ENCODE measurements at regions not wholly inside any gene's neighbourhood (a gene's known extent, or its start where the extent isn't known, plus 50 kb on each side); places are given as distances from the start of the nearest gene placed in this dataset.
"Not testable (repeated sequence)": the region's sequence is repeated elsewhere in the genome, so short reads cannot be mapped to it uniquely, and the experiment has no call there.

GRCh38 chr4:3871881-3872833 is 106.0 kb downstream of the ADRA2C start:
- Histone ChIP-seq H3K27ac (ENCODE audit: low read length) (no peak overlapping the region), H3K27me3 (ENCODE audit: low read depth, low read length) (peaks cover 7% of the 10 kb centered on the region), H3K4me1 (ENCODE audit: control insufficient read depth in 1 of 2, insufficient read depth in 2 of 2, low read length in 2 of 2) (peaks cover 0 to 4% of the 10 kb centered on the region in 2 donors), H3K36me3 (ENCODE audit: control insufficient read depth in 1 of 2, insufficient read depth in 2 of 2, low read length in 2 of 2) (no peaks in the 10 kb centered on the region), H3K4me3 (ENCODE audit: low read depth in 1 of 2, low read length in 2 of 2) (no peak overlapping the region), H3K9me3 (ENCODE audit: control insufficient read depth in 1 of 2, low read length in 2 of 2) (no peaks in the 10 kb centered on the region)

- Histone ChIP-seq H3K36me3 (ENCODE audit: control insufficient read depth in 1 of 2, insufficient read depth in 2 of 2, low read length in 2 of 2) (no peaks in the 10 kb centered on the region), H3K4me1 (ENCODE audit: control insufficient read depth in 1 of 2, insufficient read depth in 2 of 2, low read length in 2 of 2) (peaks cover 0 to 4% of the 10 kb centered on the region in 2 donors), H3K27ac (ENCODE audit: low read length) (no peak overlapping the region), H3K4me3 (ENCODE audit: low read depth in 1 of 2, low read length in 2 of 2) (no peak overlapping the region), H3K27me3 (ENCODE audit: low read depth, low read length) (peaks cover 7% of the 10 kb centered on the region), H3K9me3 (ENCODE audit: control insufficient read depth in 1 of 2, low read length in 2 of 2) (peaks cover 0 to under 1% of the 10 kb centered on the region in 2 donors)
Measured at GRCh38 chr4:3872834-3873313, 106.7 kb downstream of the ADRA2C start.

- no peaks in the 10 kb centered on the region for H3K36me3 ChIP-seq (ENCODE audit: control insufficient read depth in 1 of 2, insufficient read depth in 2 of 2, low read length in 2 of 2)
- no peak overlapping the region for H3K4me3 ChIP-seq (ENCODE audit: low read depth in 1 of 2, low read length in 2 of 2)
- no peak overlapping the region for H3K27ac ChIP-seq (ENCODE audit: low read length)
- peaks cover 7% of the 10 kb centered on the region for H3K27me3 ChIP-seq (ENCODE audit: low read depth, low read length)
- peaks cover 0 to 4% of the 10 kb centered on the region in 2 donors for H3K4me1 ChIP-seq (ENCODE audit: control insufficient read depth in 1 of 2, insufficient read depth in 2 of 2, low read length in 2 of 2)
- peaks cover 0 to 4% of the 10 kb centered on the region in 2 donors for H3K9me3 ChIP-seq (ENCODE audit: control insufficient read depth in 1 of 2, low read length in 2 of 2)
Measured at GRCh38 chr4:3873408-3874027, 107.3 kb downstream of the ADRA2C start.

- Histone ChIP-seq H3K9me3 (ENCODE audit: control insufficient read depth in 1 of 2, low read length in 2 of 2) (peaks cover 0 to 4% of the 10 kb centered on the region in 2 donors), H3K27ac (ENCODE audit: low read length) (no peak overlapping the region), H3K27me3 (ENCODE audit: low read depth, low read length) (peaks cover 10% of the 10 kb centered on the region), H3K4me1 (ENCODE audit: control insufficient read depth in 1 of 2, insufficient read depth in 2 of 2, low read length in 2 of 2) (peaks cover 0 to 4% of the 10 kb centered on the region in 2 donors), H3K36me3 (ENCODE audit: control insufficient read depth in 1 of 2, insufficient read depth in 2 of 2, low read length in 2 of 2) (no peaks in the 10 kb centered on the region), H3K4me3 (ENCODE audit: low read depth in 1 of 2, low read length in 2 of 2) (no peak overlapping the region)
Measured at GRCh38 chr4:3874028-3874415, 107.8 kb downstream of the ADRA2C start.

GRCh38 chr4:3874525-3875110 is 108.4 kb downstream of the ADRA2C start:
- H3K4me3 ChIP-seq (ENCODE audit: low read depth in 1 of 2, low read length in 2 of 2): no peak overlapping the region
- H3K36me3 ChIP-seq (ENCODE audit: control insufficient read depth in 1 of 2, insufficient read depth in 2 of 2, low read length in 2 of 2): no peaks in the 10 kb centered on the region
- no peak overlapping the region for H3K27ac ChIP-seq (ENCODE audit: low read length)
- peaks cover 0 to 4% of the 10 kb centered on the region in 2 donors for H3K9me3 ChIP-seq (ENCODE audit: control insufficient read depth in 1 of 2, low read length in 2 of 2)
- peaks cover 0 to 8% of the 10 kb centered on the region in 2 donors for H3K4me1 ChIP-seq (ENCODE audit: control insufficient read depth in 1 of 2, insufficient read depth in 2 of 2, low read length in 2 of 2)
- H3K27me3 ChIP-seq (ENCODE audit: low read depth, low read length): peaks cover 16% of the 10 kb centered on the region

GRCh38 chr4:3875466-3875865 is 109.3 kb downstream of the ADRA2C start:
- H3K9me3 ChIP-seq (ENCODE audit: control insufficient read depth in 1 of 2, low read length in 2 of 2): peaks cover 0 to 4% of the 10 kb centered on the region in 2 donors
- H3K27me3 ChIP-seq (ENCODE audit: low read depth, low read length): peaks cover 23% of the 10 kb centered on the region
- H3K4me3 ChIP-seq (ENCODE audit: low read depth in 1 of 2, low read length in 2 of 2): no peak overlapping the region
- H3K27ac ChIP-seq (ENCODE audit: low read length): no peak overlapping the region
- H3K4me1 ChIP-seq (ENCODE audit: control insufficient read depth in 1 of 2, insufficient read depth in 2 of 2, low read length in 2 of 2): peaks cover 0 to 15% of the 10 kb centered on the region in 2 donors
- H3K36me3 ChIP-seq (ENCODE audit: control insufficient read depth in 1 of 2, insufficient read depth in 2 of 2, low read length in 2 of 2): no peaks in the 10 kb centered on the region

- not testable (repeated sequence) for H3K36me3 ChIP-seq (ENCODE audit: control insufficient read depth in 1 of 2, insufficient read depth in 2 of 2, low read length in 2 of 2); H3K4me3 ChIP-seq (ENCODE audit: low read depth in 1 of 2, low read length in 2 of 2); H3K27ac ChIP-seq (ENCODE audit: low read length); H3K9me3 ChIP-seq (ENCODE audit: control insufficient read depth in 1 of 2, low read length in 2 of 2)
- H3K4me1 ChIP-seq (ENCODE audit: control insufficient read depth in 1 of 2, insufficient read depth in 2 of 2, low read length in 2 of 2): peaks cover 0 to 17% of the 10 kb centered on the region in 2 donors
- H3K27me3 ChIP-seq (ENCODE audit: low read depth, low read length): peaks cover 23% of the 10 kb centered on the region
Measured at GRCh38 chr4:3876057-3876845, 110.1 kb downstream of the ADRA2C start.

- peaks cover 0 to 4% of the 10 kb centered on the region in 2 donors for H3K9me3 ChIP-seq (ENCODE audit: control insufficient read depth in 1 of 2, low read length in 2 of 2)
- H3K27ac ChIP-seq (ENCODE audit: low read length): no peak overlapping the region
- peaks cover 22% of the 10 kb centered on the region for H3K27me3 ChIP-seq (ENCODE audit: low read depth, low read length)
- peaks cover 0 to 13% of the 10 kb centered on the region in 2 donors for H3K4me1 ChIP-seq (ENCODE audit: control insufficient read depth in 1 of 2, insufficient read depth in 2 of 2, low read length in 2 of 2)
- H3K4me3 ChIP-seq (ENCODE audit: low read depth in 1 of 2, low read length in 2 of 2): no peak overlapping the region
- no peaks in the 10 kb centered on the region for H3K36me3 ChIP-seq (ENCODE audit: control insufficient read depth in 1 of 2, insufficient read depth in 2 of 2, low read length in 2 of 2)
Measured at GRCh38 chr4:3877236-3877635, 111.1 kb downstream of the ADRA2C start.

GRCh38 chr4:3877868-3878267 is 111.7 kb downstream of the ADRA2C start:
- Histone ChIP-seq H3K9me3 (ENCODE audit: control insufficient read depth in 1 of 2, low read length in 2 of 2) (peaks cover 0 to 4% of the 10 kb centered on the region in 2 donors), H3K36me3 (ENCODE audit: control insufficient read depth in 1 of 2, insufficient read depth in 2 of 2, low read length in 2 of 2) (no peaks in the 10 kb centered on the region), H3K4me1 (ENCODE audit: control insufficient read depth in 1 of 2, insufficient read depth in 2 of 2, low read length in 2 of 2) (peaks cover 0 to 13% of the 10 kb centered on the region in 2 donors), H3K4me3 (ENCODE audit: low read depth in 1 of 2, low read length in 2 of 2) (peak overlapping the region in 1 of 2 donors; percentile 10), H3K27ac (ENCODE audit: low read length) (no peak overlapping the region), H3K27me3 (ENCODE audit: low read depth, low read length) (peaks cover 17% of the 10 kb centered on the region)

GRCh38 chr4:3878678-3879077 is 112.5 kb downstream of the ADRA2C start:
- Histone ChIP-seq H3K36me3 (ENCODE audit: control insufficient read depth in 1 of 2, insufficient read depth in 2 of 2, low read length in 2 of 2) (no peaks in the 10 kb centered on the region), H3K4me1 (ENCODE audit: control insufficient read depth in 1 of 2, insufficient read depth in 2 of 2, low read length in 2 of 2) (peaks cover 0 to 13% of the 10 kb centered on the region in 2 donors), H3K27me3 (ENCODE audit: low read depth, low read length) (peaks cover 17% of the 10 kb centered on the region), H3K9me3 (ENCODE audit: control insufficient read depth in 1 of 2, low read length in 2 of 2) (peaks cover 0 to 4% of the 10 kb centered on the region in 2 donors), H3K4me3 (ENCODE audit: low read depth in 1 of 2, low read length in 2 of 2) (no peak overlapping the region), H3K27ac (ENCODE audit: low read length) (no peak overlapping the region)

Data from muscle layer of duodenum (tissue), 2 donors.